ENCODE measurements at regions not wholly inside any gene's neighbourhood (a gene's known extent, or its start where the extent isn't known, plus 50 kb on each side); places are given as distances from the start of the nearest gene placed in this dataset.
"Not testable (repeated sequence)": the region's sequence is repeated elsewhere in the genome, so short reads cannot be mapped to it uniquely, and the experiment has no call there.

DNA sequence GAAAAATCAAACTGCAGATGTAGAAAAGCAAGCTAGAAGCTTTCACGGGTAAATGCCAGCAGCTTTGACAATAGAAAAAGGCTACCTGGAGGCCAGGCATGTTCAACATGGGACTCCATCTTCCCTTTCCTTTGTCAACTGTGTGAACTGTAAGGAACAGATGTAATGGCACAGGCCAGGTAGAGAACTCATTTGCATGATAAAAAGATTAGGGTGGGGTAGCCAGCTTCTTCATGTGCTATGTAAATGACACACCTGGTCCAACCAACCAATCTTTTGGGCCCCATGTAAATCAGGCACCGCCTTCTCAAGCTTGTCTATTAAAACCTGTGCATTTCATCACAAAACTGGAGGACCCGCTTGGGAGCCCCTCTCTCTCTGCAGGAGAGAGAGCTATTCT is 686.5 kb upstream of the GOLIM4 start:
- H2AFZ ChIP-seq (ENCODE audit: low read depth) = no peak overlapping the region
- H3K9me3 ChIP-seq = 0 out of 2 replicates have a peak, but pooled peaks cover 3% of the 10 kb centered on the region
- POLR2A ChIA-PET = no interaction called here
- no peak overlapping the region for H3K4me2 ChIP-seq
- no peaks in the 10 kb centered on the region for H3K79me2 ChIP-seq (ENCODE audit: insufficient read depth)
- H3K9ac ChIP-seq = no peak overlapping the region
- H3K27ac ChIP-seq (ENCODE audit: low read depth in 2 of 2, low read length in 1 of 2) = no peak overlapping the region
- TF ChIP-seq FOXJ3 (CRISPR knock-in tag; IDR thresholded peaks at IDR 0.05) = no peak
- TF ChIP-seq MEF2A (IDR thresholded peaks at IDR 0.05; ENCODE audit: borderline replicate concordance, low read depth) = no peak
- no peak for TF ChIP-seq RAD21 (IDR thresholded peaks at IDR 0.05; ENCODE audit: low read length)
- TF ChIP-seq, protein P1, sequence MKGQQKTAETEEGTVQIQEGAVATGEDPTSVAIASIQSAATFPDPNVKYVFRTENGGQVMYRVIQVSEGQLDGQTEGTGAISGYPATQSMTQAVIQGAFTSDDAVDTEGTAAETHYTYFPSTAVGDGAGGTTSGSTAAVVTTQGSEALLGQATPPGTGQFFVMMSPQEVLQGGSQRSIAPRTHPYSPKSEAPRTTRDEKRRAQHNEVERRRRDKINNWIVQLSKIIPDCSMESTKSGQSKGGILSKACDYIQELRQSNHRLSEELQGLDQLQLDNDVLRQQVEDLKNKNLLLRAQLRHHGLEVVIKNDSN (IDR thresholded peaks at IDR 0.05; ENCODE audit: borderline replicate concordance, low read depth) = no peak
- no peak for TF ChIP-seq TEAD4 (IDR thresholded peaks at IDR 0.05; ENCODE audit: borderline replicate concordance, insufficient read depth)
- TF ChIP-seq JUND (IDR thresholded peaks at IDR 0.05) = no peak
- TF ChIP-seq RXRA (IDR thresholded peaks at IDR 0.05; ENCODE audit: borderline replicate concordance, low read depth) = no peak
- TF ChIP-seq, protein P2, sequence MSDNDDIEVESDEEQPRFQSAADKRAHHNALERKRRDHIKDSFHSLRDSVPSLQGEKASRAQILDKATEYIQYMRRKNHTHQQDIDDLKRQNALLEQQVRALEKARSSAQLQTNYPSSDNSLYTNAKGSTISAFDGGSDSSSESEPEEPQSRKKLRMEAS (IDR thresholded peaks at IDR 0.05; ENCODE audit: low read depth) = no peak
- TF ChIP-seq, protein P3, sequence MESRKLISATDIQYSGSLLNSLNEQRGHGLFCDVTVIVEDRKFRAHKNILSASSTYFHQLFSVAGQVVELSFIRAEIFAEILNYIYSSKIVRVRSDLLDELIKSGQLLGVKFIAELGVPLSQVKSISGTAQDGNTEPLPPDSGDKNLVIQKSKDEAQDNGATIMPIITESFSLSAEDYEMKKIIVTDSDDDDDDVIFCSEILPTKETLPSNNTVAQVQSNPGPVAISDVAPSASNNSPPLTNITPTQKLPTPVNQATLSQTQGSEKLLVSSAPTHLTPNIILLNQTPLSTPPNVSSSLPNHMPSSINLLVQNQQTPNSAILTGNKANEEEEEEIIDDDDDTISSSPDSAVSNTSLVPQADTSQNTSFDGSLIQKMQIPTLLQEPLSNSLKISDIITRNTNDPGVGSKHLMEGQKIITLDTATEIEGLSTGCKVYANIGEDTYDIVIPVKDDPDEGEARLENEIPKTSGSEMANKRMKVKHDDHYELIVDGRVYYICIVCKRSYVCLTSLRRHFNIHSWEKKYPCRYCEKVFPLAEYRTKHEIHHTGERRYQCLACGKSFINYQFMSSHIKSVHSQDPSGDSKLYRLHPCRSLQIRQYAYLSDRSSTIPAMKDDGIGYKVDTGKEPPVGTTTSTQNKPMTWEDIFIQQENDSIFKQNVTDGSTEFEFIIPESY (IDR thresholded peaks at IDR 0.05; ENCODE audit: borderline replicate concordance, low read depth) = no peak
- TF ChIP-seq GATA2 (CRISPR knock-in tag; IDR thresholded peaks at IDR 0.05) = no peak
- TF ChIP-seq NFIC (IDR thresholded peaks at IDR 0.05; ENCODE audit: borderline replicate concordance) = no peak
- no peak for TF ChIP-seq YY1 (IDR thresholded peaks at IDR 0.05; ENCODE audit: low read depth)
- no peak for TF ChIP-seq TCF12 (IDR thresholded peaks at IDR 0.05)
- TF ChIP-seq, protein P4, sequence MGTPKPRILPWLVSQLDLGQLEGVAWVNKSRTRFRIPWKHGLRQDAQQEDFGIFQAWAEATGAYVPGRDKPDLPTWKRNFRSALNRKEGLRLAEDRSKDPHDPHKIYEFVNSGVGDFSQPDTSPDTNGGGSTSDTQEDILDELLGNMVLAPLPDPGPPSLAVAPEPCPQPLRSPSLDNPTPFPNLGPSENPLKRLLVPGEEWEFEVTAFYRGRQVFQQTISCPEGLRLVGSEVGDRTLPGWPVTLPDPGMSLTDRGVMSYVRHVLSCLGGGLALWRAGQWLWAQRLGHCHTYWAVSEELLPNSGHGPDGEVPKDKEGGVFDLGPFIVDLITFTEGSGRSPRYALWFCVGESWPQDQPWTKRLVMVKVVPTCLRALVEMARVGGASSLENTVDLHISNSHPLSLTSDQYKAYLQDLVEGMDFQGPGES (IDR thresholded peaks at IDR 0.05; ENCODE audit: low read depth, low read length) = no peak
- no peak for TF ChIP-seq EP300 (IDR thresholded peaks at IDR 0.05; ENCODE audit: borderline replicate concordance in 1 of 2, low read depth in 1 of 2, low read length in 1 of 2)
- TF ChIP-seq RCOR1 (IDR thresholded peaks at IDR 0.05; ENCODE audit: low read length) = no peak
- H3K9me2 ChIP-seq = no peaks in the 10 kb centered on the region
- H4K20me1 ChIP-seq (ENCODE audit: insufficient read depth) = no peaks in the 10 kb centered on the region
- no peaks in the 10 kb centered on the region for H3K4me1 ChIP-seq (ENCODE audit: control insufficient read depth in 1 of 2, insufficient read depth in 2 of 2, low read depth in 1 of 2, low read length in 1 of 2)
- CTCF ChIA-PET = no interaction called here
- no peak overlapping the region for H3K4me3 ChIP-seq (ENCODE audit: low read depth in 2 of 2, low read length in 1 of 2)
- no peaks in the 10 kb centered on the region for H3F3A ChIP-seq (replicated peaks; ENCODE audit: insufficient read depth)
- no peaks in the 10 kb centered on the region for H3K27me3 ChIP-seq (ENCODE audit: insufficient read depth)
- H3K36me3 ChIP-seq (replicated peaks in 1 of 2; ENCODE audit: control insufficient read depth in 1 of 2, insufficient read depth in 2 of 2, low read length in 1 of 2) = no peaks in the 10 kb centered on the region
- WGBS (ENCODE audit: low lambda C conversion rate) = 44% methylated on average over 3 of the region's 3 CpGs
- DNase-seq = no peak

DNA sequence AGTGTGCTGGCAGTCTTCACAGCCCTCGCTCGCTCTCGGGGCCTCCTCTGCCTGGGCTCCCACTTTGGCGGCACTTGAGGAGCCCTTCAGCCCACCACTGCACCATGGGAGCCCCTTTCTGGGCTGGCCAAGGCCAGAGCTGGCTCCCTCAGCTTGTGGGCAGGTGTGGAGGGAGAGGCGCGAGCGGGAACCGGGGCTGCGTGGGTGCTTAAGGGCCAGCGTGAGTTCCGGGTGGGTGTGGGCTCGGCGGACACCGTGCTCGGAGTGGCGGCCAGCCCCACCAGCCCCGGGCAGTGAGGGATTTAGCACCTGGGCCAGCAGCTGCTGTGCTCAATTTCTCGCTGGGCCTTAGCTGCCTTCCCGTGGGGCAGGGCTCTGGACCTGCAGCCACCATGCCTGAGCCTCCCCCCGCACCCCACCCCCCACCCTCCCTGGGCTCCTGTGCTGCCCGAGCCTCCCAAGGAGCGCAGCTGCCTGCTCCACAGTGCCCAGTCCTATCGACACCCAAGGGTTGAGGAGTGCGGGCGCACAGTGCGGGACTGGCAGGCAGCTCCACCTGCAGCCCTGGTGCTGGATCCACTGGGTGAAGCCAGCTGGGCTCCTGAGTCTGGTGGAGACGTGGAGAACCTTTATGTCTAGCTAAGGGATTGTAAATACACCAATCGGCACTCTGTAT is 684.4 kb upstream of the GOLIM4 start:
- H3K36me3 ChIP-seq (replicated peaks in 1 of 2; ENCODE audit: control insufficient read depth in 1 of 2, insufficient read depth in 2 of 2, low read length in 1 of 2); H3K9ac ChIP-seq; CTCF ChIA-PET; H3K79me2 ChIP-seq (ENCODE audit: insufficient read depth); H2AFZ ChIP-seq (ENCODE audit: low read depth); H3K4me2 ChIP-seq; H3K9me2 ChIP-seq; H3K9me3 ChIP-seq; H4K20me1 ChIP-seq (ENCODE audit: insufficient read depth); DNase-seq; H3F3A ChIP-seq (replicated peaks; ENCODE audit: insufficient read depth); H3K4me1 ChIP-seq (ENCODE audit: control insufficient read depth in 1 of 2, insufficient read depth in 2 of 2, low read depth in 1 of 2, low read length in 1 of 2); H3K27me3 ChIP-seq (ENCODE audit: insufficient read depth); POLR2A ChIA-PET; H3K4me3 ChIP-seq (ENCODE audit: low read depth in 2 of 2, low read length in 1 of 2); H3K27ac ChIP-seq (ENCODE audit: low read depth in 2 of 2, low read length in 1 of 2): not testable (repeated sequence)
- 67% methylated on average over 18 of the region's 28 CpGs for WGBS (ENCODE audit: low lambda C conversion rate)

Measured in SK-N-SH (cell line).